HFFc6 (cell line): ENCODE measurements at regions not wholly inside any gene's neighbourhood (a gene's known extent, or its start where the extent isn't known, plus 50 kb on each side); places are given as distances from the start of the nearest gene placed in this dataset.

ENCODE experiments used
- DNase-seq: peaks from one replicate; pipeline ENCODE4 v3.0.0-alpha.2; 2018
- H3K27ac Mint-ChIP-seq: 2 replicates; pipeline ENCODE4 v1.8.0; 2020; ENCODE audit warnings: mild to moderate bottlenecking, mixed read lengths
- H3K27me3 Mint-ChIP-seq: 2 replicates; pipeline ENCODE4 v1.8.0; 2021; ENCODE audit warnings: mild to moderate bottlenecking, moderate library complexity, mixed read lengths; ENCODE audit not compliant: insufficient read depth
- H3K36me3 Mint-ChIP-seq: 2 replicates; pipeline ENCODE4 v1.8.0; 2021; ENCODE audit warnings: low read depth, mixed read lengths
- H3K4me1 Mint-ChIP-seq: 2 replicates; pipeline ENCODE4 v1.8.0; 2020; ENCODE audit warnings: low read depth, mixed read lengths
- H3K4me3 Mint-ChIP-seq: 2 replicates; pipeline ENCODE4 v1.8.0; 2020; ENCODE audit warnings: mild to moderate bottlenecking, moderate library complexity, mixed read lengths
- H3K9me3 Mint-ChIP-seq: 2 replicates; pipeline ENCODE4 v1.8.0; 2020; ENCODE audit warnings: mild to moderate bottlenecking, mixed read lengths
- TF ChIP-seq, protein P1 (sequence below): fragments of 200-600 bp; sonication (generic); IDR thresholded peaks from 2 replicates; pipeline ENCODE4 v1.5.0; 2021; ENCODE audit warnings: antibody characterized with exemption, mild to moderate bottlenecking

DNA sequence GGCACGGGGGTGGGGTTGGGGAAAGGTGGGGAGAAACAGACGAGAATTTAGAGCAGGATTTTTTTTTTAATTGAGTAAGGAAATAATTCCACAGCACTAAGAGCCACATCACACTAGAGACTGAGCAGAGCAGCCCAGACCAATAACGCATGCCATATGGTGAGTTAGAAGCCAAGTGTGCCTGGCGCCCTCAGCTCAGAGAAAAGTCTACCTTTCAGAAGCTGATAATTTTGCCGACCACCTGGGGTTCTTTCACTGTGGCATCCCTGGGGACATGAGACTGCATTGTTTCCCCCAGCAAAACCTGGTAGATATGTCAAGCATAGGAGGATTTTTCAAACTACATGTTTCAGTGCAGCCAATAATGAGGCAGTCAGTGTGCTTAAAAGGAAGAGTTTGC, 516.8 kb downstream of the SMARCA1 start:
- H3K36me3 Mint-ChIP-seq: no peaks in the 10 kb centered on the region
- H3K27me3 Mint-ChIP-seq: no peaks in the 10 kb centered on the region
- no peak overlapping the region for H3K4me3 Mint-ChIP-seq
- H3K9me3 Mint-ChIP-seq: no peaks in the 10 kb centered on the region
- TF ChIP-seq, protein P1, sequence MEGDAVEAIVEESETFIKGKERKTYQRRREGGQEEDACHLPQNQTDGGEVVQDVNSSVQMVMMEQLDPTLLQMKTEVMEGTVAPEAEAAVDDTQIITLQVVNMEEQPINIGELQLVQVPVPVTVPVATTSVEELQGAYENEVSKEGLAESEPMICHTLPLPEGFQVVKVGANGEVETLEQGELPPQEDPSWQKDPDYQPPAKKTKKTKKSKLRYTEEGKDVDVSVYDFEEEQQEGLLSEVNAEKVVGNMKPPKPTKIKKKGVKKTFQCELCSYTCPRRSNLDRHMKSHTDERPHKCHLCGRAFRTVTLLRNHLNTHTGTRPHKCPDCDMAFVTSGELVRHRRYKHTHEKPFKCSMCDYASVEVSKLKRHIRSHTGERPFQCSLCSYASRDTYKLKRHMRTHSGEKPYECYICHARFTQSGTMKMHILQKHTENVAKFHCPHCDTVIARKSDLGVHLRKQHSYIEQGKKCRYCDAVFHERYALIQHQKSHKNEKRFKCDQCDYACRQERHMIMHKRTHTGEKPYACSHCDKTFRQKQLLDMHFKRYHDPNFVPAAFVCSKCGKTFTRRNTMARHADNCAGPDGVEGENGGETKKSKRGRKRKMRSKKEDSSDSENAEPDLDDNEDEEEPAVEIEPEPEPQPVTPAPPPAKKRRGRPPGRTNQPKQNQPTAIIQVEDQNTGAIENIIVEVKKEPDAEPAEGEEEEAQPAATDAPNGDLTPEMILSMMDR: no peak
- no peak overlapping the region for H3K27ac Mint-ChIP-seq
- no peak for DNase-seq
- H3K4me1 Mint-ChIP-seq: no peaks in the 10 kb centered on the region

DNA sequence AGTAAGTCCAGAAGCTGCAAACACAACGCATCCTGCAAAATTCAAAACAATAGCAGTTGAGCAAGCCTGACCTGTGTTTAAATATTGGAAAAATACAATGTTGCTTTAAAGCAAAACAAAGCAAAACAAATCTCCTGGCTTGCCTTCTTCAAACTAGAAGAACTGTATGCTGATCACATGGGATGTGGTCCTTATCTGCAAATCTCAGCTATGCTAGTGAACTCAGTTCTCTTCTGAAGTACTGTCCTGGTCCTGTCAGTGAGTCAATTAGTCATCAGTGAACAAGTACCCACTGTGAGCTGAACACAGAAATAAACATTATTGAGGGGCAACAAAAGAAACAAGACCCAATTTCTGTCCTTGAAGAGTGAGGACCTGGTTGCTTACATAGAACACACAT, 522.5 kb downstream of the SMARCA1 start:
- Mint-ChIP-seq H3K4me1 (no peaks in the 10 kb centered on the region), H3K4me3 (no peak overlapping the region), H3K36me3 (no peaks in the 10 kb centered on the region; the same call in 1 of the 2 replicates), H3K27me3 (no peaks in the 10 kb centered on the region), H3K9me3 (no peaks in the 10 kb centered on the region), H3K27ac (no peak overlapping the region)
- DNase-seq: no peak
- TF ChIP-seq, protein P1: no peak

DNA sequence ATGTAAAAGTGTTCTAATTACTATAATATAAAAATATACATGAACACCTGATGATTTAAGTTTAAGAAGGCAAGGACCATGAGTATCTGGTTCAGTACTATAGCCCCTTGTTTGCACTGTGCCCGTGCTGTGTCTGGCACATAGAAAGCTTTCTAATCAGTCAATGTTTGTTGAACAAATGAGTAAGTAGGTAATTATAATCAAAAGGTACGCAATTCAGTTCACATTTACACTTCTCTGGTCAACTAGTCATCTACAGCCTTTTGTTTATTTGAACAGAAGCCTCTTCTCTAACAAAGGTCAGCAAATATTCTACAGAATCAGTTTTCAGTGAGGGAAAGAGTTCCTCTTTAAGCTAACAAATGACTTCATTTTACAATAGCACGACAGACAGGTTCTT, 523.3 kb downstream of the SMARCA1 start:
- Mint-ChIP-seq H3K36me3 (no peaks in the 10 kb centered on the region; the same call in 1 of the 2 replicates), H3K9me3 (no peaks in the 10 kb centered on the region), H3K4me3 (no peak overlapping the region), H3K4me1 (no peaks in the 10 kb centered on the region), H3K27me3 (no peaks in the 10 kb centered on the region), H3K27ac (no peak overlapping the region)
- no peak for DNase-seq
- TF ChIP-seq, protein P1: no peak

DNA sequence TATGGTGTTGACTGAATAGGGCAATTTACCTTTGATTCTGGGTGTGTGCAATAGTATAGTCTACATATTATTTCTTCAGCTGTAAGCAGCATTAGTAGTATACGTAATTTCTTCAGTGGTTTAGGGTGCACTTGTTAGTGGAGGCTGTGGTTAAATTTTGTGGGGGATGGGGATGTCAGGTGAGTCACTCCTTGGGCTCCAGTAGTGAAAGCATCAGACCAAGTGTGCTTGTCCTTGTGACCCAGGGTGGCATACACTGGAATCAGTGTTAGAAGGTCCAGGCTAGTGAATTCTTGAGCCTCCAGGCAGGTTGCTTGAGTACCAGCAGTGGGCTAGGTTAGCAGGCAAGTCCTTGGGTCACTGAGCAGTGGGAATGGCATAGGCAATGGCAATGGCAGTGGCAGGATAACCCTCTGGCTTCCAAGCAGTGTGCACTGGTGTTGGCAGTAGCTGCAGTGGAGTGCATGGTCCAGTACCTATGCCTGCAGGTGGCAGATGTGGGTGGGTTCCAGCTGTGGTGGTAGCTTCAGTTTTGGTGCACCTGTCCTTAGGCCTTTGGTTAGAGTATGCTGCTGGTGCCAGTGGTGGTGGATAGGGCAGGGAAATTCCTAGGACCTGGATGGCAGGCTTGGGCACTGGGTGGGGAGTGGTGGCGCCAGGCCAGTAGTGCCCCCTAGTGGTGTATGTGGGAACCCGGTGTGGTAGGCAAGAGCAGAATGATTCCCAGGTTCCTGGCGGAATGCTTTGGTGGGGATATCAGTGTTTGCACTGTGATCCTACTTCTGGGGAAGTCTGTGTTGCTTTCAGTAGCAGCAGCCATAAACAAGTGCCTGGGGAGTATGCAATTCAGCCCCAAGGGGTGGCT, 531.0 kb downstream of the SMARCA1 start:
- TF ChIP-seq, protein P1: no peak
- Mint-ChIP-seq H3K4me3 (no peak overlapping the region), H3K27ac (no peak overlapping the region), H3K4me1 (no peaks in the 10 kb centered on the region), H3K27me3 (no peaks in the 10 kb centered on the region), H3K36me3 (no peaks in the 10 kb centered on the region; the same call in 1 of the 2 replicates), H3K9me3 (0 out of 2 replicates have a peak, but pooled peaks cover 4% of the 10 kb centered on the region)
- DNase-seq: no peak

DNA sequence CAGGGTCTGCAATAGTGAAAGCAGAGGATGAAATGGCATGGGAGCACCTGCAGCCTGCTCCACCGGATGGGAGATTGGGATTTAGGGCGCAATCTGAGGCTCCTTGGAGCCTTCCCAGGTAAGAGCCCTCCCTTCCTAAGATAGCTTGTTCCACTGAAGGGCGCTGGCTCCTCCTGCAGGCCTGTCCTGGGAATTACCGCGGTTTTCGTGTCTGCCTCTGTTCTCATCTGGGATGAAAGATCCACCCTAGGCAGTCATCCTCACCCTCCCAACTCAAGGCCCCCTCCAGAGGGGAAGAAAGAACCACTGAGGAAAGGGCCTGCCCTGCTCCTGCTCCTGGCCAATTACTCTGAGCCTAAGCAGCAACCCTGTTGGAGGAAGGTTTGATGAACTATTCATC, 547.5 kb downstream of the SMARCA1 start:
- H3K36me3 Mint-ChIP-seq: no peaks in the 10 kb centered on the region
- no peak for DNase-seq
- no peak overlapping the region for H3K27ac Mint-ChIP-seq
- no peaks in the 10 kb centered on the region for H3K4me1 Mint-ChIP-seq
- H3K4me3 Mint-ChIP-seq: no peak overlapping the region
- no peaks in the 10 kb centered on the region for H3K27me3 Mint-ChIP-seq
- peaks cover 3% of the 10 kb centered on the region for H3K9me3 Mint-ChIP-seq
- TF ChIP-seq, protein P1: no peak
